ENCODE measurements at regions not wholly inside any gene's neighbourhood (a gene's known extent, or its start where the extent isn't known, plus 50 kb on each side); places are given as distances from the start of the nearest gene placed in this dataset.

GRCh38 chr15:77771616-77772015 lies 138.9 kb upstream of the LINGO1 start:
- TF ChIP-seq CTCF (IDR thresholded peaks at IDR 0.05; ENCODE audit: extremely low read depth, missing control alignments): no peak

GRCh38 chr15:77769700-77770099 lies 137.0 kb upstream of the LINGO1 start:
- no peak for DNase-seq (ENCODE audit: low spot score)
- no peak for TF ChIP-seq CTCF (IDR thresholded peaks at IDR 0.05; ENCODE audit: extremely low read depth, missing control alignments)

More at GRCh38 chr15:77771616-77772015, 138.9 kb upstream of the LINGO1 start:
- no peak for DNase-seq (ENCODE audit: low spot score)

- no peak for DNase-seq (ENCODE audit: low spot score)
- TF ChIP-seq CTCF (IDR thresholded peaks at IDR 0.05; ENCODE audit: extremely low read depth, missing control alignments): no peak
These were observed 135.9 kb upstream of the LINGO1 start for GRCh38 chr15:77768521-77769078.

GRCh38 chr15:77768107-77768506 lies 135.4 kb upstream of the LINGO1 start:
- no peak for DNase-seq (ENCODE audit: low spot score)
- no peak for TF ChIP-seq CTCF (IDR thresholded peaks at IDR 0.05; ENCODE audit: extremely low read depth, missing control alignments)

GRCh38 chr15:77764095-77764494 lies 131.4 kb upstream of the LINGO1 start:
- no peak for DNase-seq (ENCODE audit: low spot score)
- TF ChIP-seq CTCF (IDR thresholded peaks at IDR 0.05; ENCODE audit: extremely low read depth, missing control alignments): no peak

- DNase-seq (ENCODE audit: low spot score): no peak
- no peak for TF ChIP-seq CTCF (IDR thresholded peaks at IDR 0.05; ENCODE audit: extremely low read depth, missing control alignments)
These were observed 130.1 kb upstream of the LINGO1 start for GRCh38 chr15:77762747-77763355.

- no peak for TF ChIP-seq CTCF (IDR thresholded peaks at IDR 0.05; ENCODE audit: extremely low read depth, missing control alignments)
- DNase-seq (ENCODE audit: low spot score): no peak
These were observed 127.3 kb upstream of the LINGO1 start for GRCh38 chr15:77759896-77760592.
